Activated naive CD8-positive, alpha-beta T cell treated with anti-CD3 and anti-CD28 coated beads, Interleukin-2, amount 10 ng/mL, durations not matched to agents 7 days and 5 days (primary cell): ENCODE measurements at regions not wholly inside any gene's neighbourhood (a gene's known extent, or its start where the extent isn't known, plus 50 kb on each side); places are given as distances from the start of the nearest gene placed in this dataset.
"Not testable (repeated sequence)": the region's sequence is repeated elsewhere in the genome, so short reads cannot be mapped to it uniquely, and the experiment has no call there.

Experiments
- ATAC-seq: fragments of 150-1000 bp; cut with Tn5 transposase; one replicate; pipeline ENCODE4 v1.10.0; 2021; ENCODE audit warnings: low read depth, moderate library complexity
- POLR2A ChIA-PET: fragments of 350-600 bp; sonication (Branson Sonifier 250); formaldehyde crosslinking; loops from one replicate; lab custom pipeline; 2021; ENCODE audit warnings: antibody characterized with exemption; lab: Charles Lee
- DNase-seq: peaks from one replicate; pipeline ENCODE4 v3.0.0; 2021
- H3K27ac Mint-ChIP-seq: one replicate; pipeline ENCODE4 v1.8.0; 2022; ENCODE audit warnings: mild to moderate bottlenecking, mixed read lengths
- H3K27me3 Mint-ChIP-seq: one replicate; pipeline ENCODE4 v1.8.0; 2022; ENCODE audit warnings: mild to moderate bottlenecking, moderate library complexity, mixed read lengths
- H3K36me3 Mint-ChIP-seq: one replicate; pipeline ENCODE4 v1.8.0; 2021; ENCODE audit warnings: mild to moderate bottlenecking, mixed read lengths
- H3K4me1 Mint-ChIP-seq: one replicate; pipeline ENCODE4 v1.8.0; 2021; ENCODE audit warnings: mixed read lengths
- H3K4me3 Mint-ChIP-seq: one replicate; pipeline ENCODE4 v1.8.0; 2022; ENCODE audit warnings: mild to moderate bottlenecking, moderate library complexity, mixed read lengths
- H3K9me3 Mint-ChIP-seq: one replicate; pipeline ENCODE4 v1.8.0; 2021; ENCODE audit warnings: mixed read lengths

GRCh38 chr6:119830494-119831295 lies 481.1 kb upstream of the MAN1A1 start:
- no peaks in the 10 kb centered on the region for H3K9me3 Mint-ChIP-seq
- ATAC-seq (no peak), DNase-seq (no peak)
- no peak overlapping the region for H3K4me3 Mint-ChIP-seq
- POLR2A ChIA-PET: no interaction called here
- no peaks in the 10 kb centered on the region for H3K4me1 Mint-ChIP-seq
- no peak overlapping the region for H3K27ac Mint-ChIP-seq
- H3K27me3 Mint-ChIP-seq: peaks cover 9% of the 10 kb centered on the region
- H3K36me3 Mint-ChIP-seq: no peaks in the 10 kb centered on the region

DNA sequence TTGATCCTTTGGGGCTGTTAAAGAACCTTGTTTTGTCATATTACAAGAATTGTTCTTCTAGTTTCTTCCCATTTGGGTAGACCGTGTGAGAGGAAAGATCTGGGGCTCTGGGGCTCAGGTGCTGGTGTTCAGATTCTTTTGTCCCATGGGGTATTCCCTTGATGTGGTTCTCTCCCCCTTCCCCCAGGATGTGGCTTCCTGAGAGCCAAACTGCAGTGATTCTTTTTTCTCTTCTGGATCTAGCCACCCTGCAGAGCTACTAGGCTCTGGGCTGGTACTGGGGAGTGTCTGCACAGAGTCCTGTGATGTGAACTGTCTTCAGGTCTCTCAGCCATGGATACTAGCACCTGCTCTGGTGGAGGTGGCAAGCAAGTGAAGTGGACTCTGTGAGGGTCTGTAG lies 480.5 kb upstream of the MAN1A1 start:
- H3K4me3 Mint-ChIP-seq: no peak overlapping the region
- no peaks in the 10 kb centered on the region for H3K9me3 Mint-ChIP-seq
- no peaks in the 10 kb centered on the region for H3K4me1 Mint-ChIP-seq
- no peak overlapping the region for H3K27ac Mint-ChIP-seq
- ATAC-seq: no peak
- peaks cover 9% of the 10 kb centered on the region for H3K27me3 Mint-ChIP-seq
- DNase-seq: no peak
- POLR2A ChIA-PET: no interaction called here
- H3K36me3 Mint-ChIP-seq: no peaks in the 10 kb centered on the region

DNA sequence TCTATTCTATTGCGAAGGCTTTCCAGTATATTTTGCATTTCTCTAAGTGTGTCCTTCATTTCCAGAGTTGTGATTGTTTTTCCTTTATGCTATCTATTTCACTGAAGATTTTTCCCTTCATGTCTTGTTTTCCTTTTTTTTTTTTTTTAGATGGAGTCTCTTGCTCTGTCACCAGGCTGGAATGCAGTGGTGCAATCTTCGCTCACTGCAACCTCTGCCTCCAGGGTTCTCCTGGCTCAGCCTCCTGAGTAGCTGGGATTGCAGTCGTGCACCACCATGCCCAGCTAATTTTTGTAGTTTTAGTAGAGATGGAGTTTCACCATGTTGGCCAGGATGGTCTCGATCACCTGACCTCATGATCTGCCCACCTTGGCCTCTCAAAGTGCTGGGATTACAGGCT lies 479.9 kb upstream of the MAN1A1 start:
- ATAC-seq, H3K36me3 Mint-ChIP-seq, DNase-seq, H3K4me3 Mint-ChIP-seq, H3K27ac Mint-ChIP-seq, H3K9me3 Mint-ChIP-seq, POLR2A ChIA-PET, H3K4me1 Mint-ChIP-seq: not testable (repeated sequence)
- peaks cover 11% of the 10 kb centered on the region for H3K27me3 Mint-ChIP-seq

- Mint-ChIP-seq H3K4me3 (no peak overlapping the region), H3K27me3 (peaks cover 12% of the 10 kb centered on the region), H3K36me3 (no peaks in the 10 kb centered on the region), H3K27ac (no peak overlapping the region), H3K9me3 (no peaks in the 10 kb centered on the region), H3K4me1 (no peaks in the 10 kb centered on the region)
- DNase-seq (no peak), ATAC-seq (no peak)
- POLR2A ChIA-PET: interaction anchor here (0.6 kb wide), 1 partner anchor 406 kb away, joined by 3 read pairs; no protein-coding TSS in a partner anchor
These were observed 479.4 kb upstream of the MAN1A1 start for GRCh38 chr6:119829006-119829405.

DNA sequence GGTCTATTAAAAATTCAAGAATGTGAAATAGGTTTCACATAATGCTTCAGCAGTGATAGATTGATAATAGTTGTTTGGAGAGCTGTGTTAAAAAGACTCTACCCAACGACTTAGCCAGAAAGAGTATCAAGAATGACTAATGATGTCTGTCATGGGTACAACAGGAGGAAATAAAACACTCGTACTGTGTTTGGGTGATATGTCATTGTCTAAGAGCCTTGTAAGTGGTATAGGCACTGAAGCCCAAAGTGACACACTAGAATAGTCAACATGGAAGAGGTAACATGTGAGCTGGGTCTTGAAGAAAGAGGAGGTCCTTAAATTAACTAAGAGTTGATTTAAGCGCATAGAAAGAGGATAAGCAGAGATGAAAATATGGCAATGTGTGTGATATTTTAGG lies 471.8 kb upstream of the MAN1A1 start:
- Mint-ChIP-seq H3K27ac (no peak overlapping the region), H3K36me3 (no peaks in the 10 kb centered on the region), H3K27me3 (peaks cover 9% of the 10 kb centered on the region), H3K4me1 (no peaks in the 10 kb centered on the region), H3K4me3 (no peak overlapping the region), H3K9me3 (no peaks in the 10 kb centered on the region)
- ATAC-seq (no peak), DNase-seq (no peak)
- POLR2A ChIA-PET: no interaction called here

GRCh38 chr6:119818876-119819275 lies 469.3 kb upstream of the MAN1A1 start:
- no peaks in the 10 kb centered on the region for H3K36me3 Mint-ChIP-seq
- no peak overlapping the region for H3K27ac Mint-ChIP-seq
- H3K9me3 Mint-ChIP-seq: no peaks in the 10 kb centered on the region
- ATAC-seq (no peak), DNase-seq (no peak)
- no peaks in the 10 kb centered on the region for H3K4me1 Mint-ChIP-seq
- H3K4me3 Mint-ChIP-seq: no peak overlapping the region
- peaks cover 3% of the 10 kb centered on the region for H3K27me3 Mint-ChIP-seq
- POLR2A ChIA-PET: no interaction called here

DNA sequence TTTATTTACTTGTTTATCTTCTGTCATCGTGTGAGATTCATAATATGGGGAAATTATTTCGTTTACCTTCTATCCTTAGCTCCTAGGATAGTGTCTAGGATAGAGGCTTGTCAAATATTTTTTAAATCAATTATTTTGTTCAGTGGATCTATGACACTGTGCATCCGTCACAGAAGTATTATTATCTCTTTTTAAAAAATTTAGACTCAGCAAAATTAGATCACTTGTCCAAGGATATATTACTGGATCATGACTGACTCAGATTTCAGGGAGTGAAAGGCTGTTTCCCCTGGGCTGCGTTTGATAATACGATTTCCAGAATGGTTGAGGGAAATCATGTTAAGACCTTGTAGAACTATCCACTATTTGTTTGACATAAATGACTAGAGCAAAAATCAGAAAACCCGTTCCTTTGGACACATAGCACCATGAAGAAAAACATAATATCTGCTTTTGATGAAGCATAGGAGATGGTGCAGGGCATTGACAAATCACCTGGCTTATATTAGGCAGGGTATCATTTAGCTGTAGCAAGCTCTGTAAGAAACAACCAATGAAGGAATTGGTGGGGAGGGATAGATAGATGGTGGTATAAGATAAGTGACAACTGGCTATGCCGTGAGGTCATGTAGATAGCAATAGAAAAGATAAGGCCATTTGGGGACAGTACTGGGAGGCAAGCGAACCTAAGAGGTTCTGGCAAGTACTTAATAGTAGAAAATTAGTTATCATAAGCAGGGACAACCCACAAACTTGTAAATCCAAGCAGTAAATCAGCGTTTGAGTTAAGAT lies 465.2 kb upstream of the MAN1A1 start:
- Mint-ChIP-seq H3K27ac (no peak overlapping the region), H3K9me3 (no peaks in the 10 kb centered on the region), H3K27me3 (no peaks in the 10 kb centered on the region), H3K4me1 (no peaks in the 10 kb centered on the region), H3K36me3 (no peaks in the 10 kb centered on the region), H3K4me3 (no peak overlapping the region)
- DNase-seq (no peak), ATAC-seq (no peak)
- POLR2A ChIA-PET: no interaction called here

- POLR2A ChIA-PET: no interaction called here
- Mint-ChIP-seq H3K27ac (no peak overlapping the region), H3K36me3 (no peaks in the 10 kb centered on the region), H3K27me3 (peaks cover 3% of the 10 kb centered on the region), H3K4me3 (no peak overlapping the region), H3K4me1 (no peaks in the 10 kb centered on the region), H3K9me3 (no peaks in the 10 kb centered on the region)
- ATAC-seq: no peak
- DNase-seq: no peak
These were observed 452.9 kb upstream of the MAN1A1 start for GRCh38 chr6:119802464-119802863.

DNA sequence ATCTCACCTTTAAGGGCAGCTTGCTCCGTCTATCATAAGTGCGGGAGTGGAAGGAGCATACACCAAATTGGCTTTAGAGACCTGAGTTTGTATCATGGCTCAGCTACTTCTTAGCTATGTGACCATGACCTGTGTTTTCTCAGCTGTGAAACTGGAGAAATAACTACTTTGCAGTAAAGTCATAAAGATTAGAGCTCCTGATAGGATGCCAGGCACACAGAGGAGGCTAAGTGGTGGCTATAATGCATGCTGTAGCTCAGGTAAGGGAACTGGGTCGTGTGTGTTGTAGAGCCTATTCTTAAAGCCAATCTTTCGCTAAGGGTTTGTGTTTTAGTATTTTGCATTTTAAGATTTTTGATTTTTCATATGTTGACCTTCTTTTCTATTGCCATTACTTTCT lies 451.5 kb upstream of the MAN1A1 start:
- H3K4me1 Mint-ChIP-seq: no peaks in the 10 kb centered on the region

GRCh38 chr6:119800526-119800925 lies 451.0 kb upstream of the MAN1A1 start:
- ATAC-seq: no peak
- Mint-ChIP-seq H3K36me3 (no peaks in the 10 kb centered on the region), H3K27me3 (no peaks in the 10 kb centered on the region)

More for the DNA sequence above, 451.5 kb upstream of the MAN1A1 start:
- no peaks in the 10 kb centered on the region for H3K36me3 Mint-ChIP-seq
- H3K4me3 Mint-ChIP-seq: no peak overlapping the region
- no peaks in the 10 kb centered on the region for H3K9me3 Mint-ChIP-seq
- no peak overlapping the region for H3K27ac Mint-ChIP-seq
- DNase-seq: no peak
- ATAC-seq: no peak
- no peaks in the 10 kb centered on the region for H3K27me3 Mint-ChIP-seq
- POLR2A ChIA-PET: no interaction called here

GRCh38 chr6:119799596-119800509 lies 450.3 kb upstream of the MAN1A1 start:
- Mint-ChIP-seq H3K4me3 (no peak overlapping the region), H3K27ac (no peak overlapping the region), H3K9me3 (no peaks in the 10 kb centered on the region), H3K36me3 (no peaks in the 10 kb centered on the region), H3K27me3 (no peaks in the 10 kb centered on the region), H3K4me1 (no peaks in the 10 kb centered on the region)
- ATAC-seq (no peak), DNase-seq (no peak)
- POLR2A ChIA-PET: no interaction called here

More at GRCh38 chr6:119800526-119800925, 451.0 kb upstream of the MAN1A1 start:
- Mint-ChIP-seq H3K9me3 (no peaks in the 10 kb centered on the region), H3K27ac (no peak overlapping the region), H3K4me3 (no peak overlapping the region), H3K4me1 (no peaks in the 10 kb centered on the region)
- POLR2A ChIA-PET: no interaction called here
- DNase-seq: no peak

DNA sequence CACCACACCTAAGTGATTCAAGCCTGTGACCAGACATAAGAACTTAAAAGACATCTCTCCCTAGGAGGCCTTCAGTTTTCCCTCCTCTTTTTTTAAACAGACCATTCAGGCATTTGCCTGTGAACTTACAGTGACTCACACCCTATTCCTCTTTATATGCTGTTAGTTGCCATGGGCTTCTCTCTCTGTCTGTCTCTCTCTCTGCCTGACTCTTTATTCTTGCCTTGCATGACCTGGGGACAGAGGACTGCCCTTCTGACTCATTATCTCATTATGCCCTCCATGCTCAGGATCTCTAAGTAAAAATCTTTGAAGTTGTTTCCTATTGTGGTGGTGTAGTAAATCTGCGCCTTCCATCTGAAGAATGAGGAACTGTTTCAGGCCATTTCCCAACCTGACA lies 442.2 kb upstream of the MAN1A1 start:
- Mint-ChIP-seq H3K4me3 (no peak overlapping the region), H3K4me1 (no peaks in the 10 kb centered on the region), H3K9me3 (no peaks in the 10 kb centered on the region), H3K27me3 (no peaks in the 10 kb centered on the region), H3K27ac (no peak overlapping the region), H3K36me3 (no peaks in the 10 kb centered on the region)
- no peak for ATAC-seq
- DNase-seq: no peak
- POLR2A ChIA-PET: no interaction called here

DNA sequence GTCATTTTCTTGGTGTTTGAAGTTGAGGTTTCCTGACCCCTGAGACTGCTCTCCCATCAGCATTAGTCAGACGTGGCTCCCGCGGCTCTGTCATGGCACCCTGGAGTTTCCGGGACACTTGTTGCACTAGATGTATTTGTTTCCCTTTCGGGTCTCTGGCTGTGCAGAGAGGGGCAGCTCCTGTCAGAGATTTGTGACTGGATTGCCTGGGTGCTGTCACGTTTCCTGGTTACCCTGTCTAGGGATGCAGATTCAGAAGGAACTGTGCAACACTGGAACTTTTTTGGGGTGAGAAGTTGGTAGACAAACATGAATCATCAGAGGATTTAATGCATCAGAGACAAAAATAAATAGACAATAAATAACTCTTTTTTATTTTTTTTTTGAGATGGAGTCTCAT lies 431.8 kb upstream of the MAN1A1 start:
- no peak overlapping the region for H3K4me3 Mint-ChIP-seq
- no peaks in the 10 kb centered on the region for H3K9me3 Mint-ChIP-seq
- POLR2A ChIA-PET: no interaction called here
- H3K27me3 Mint-ChIP-seq: peaks cover 7% of the 10 kb centered on the region
- H3K27ac Mint-ChIP-seq: no peak overlapping the region
- no peaks in the 10 kb centered on the region for H3K36me3 Mint-ChIP-seq
- no peak for DNase-seq
- no peak for ATAC-seq
- H3K4me1 Mint-ChIP-seq: no peaks in the 10 kb centered on the region
